Ishikawa (cell line): ENCODE measurements at regions not wholly inside any gene's neighbourhood (a gene's known extent, or its start where the extent isn't known, plus 50 kb on each side); places are given as distances from the start of the nearest gene placed in this dataset.

Experiments used
- CEBPB ChIP-seq: IDR thresholded peaks from 2 replicates; pipeline ENCODE4 v1.6.1; 2012
- CREB1 ChIP-seq: IDR thresholded peaks from 2 replicates; pipeline ENCODE4 v1.6.1; 2012; ENCODE audit warnings: low read depth
- EGR1 ChIP-seq: IDR thresholded peaks from 2 replicates; pipeline ENCODE4 v1.6.1; 2012
- EP300 ChIP-seq: IDR thresholded peaks from 2 replicates; pipeline ENCODE4 v1.6.1; 2012; ENCODE audit warnings: borderline replicate concordance
- FOXM1 ChIP-seq: IDR thresholded peaks from 2 replicates; pipeline ENCODE4 v1.6.1; 2012; ENCODE audit warnings: low read depth, borderline replicate concordance
- NFIC ChIP-seq: IDR thresholded peaks from 2 replicates; pipeline ENCODE4 v1.6.1; 2012
- REST ChIP-seq: IDR thresholded peaks from 2 replicates; pipeline ENCODE4 v1.6.1; 2012; ENCODE audit warnings: low read depth, mild to moderate bottlenecking
- TAF1 ChIP-seq: IDR thresholded peaks from 2 replicates; pipeline ENCODE4 v1.6.1; 2012; ENCODE audit warnings: low read depth, mild to moderate bottlenecking
- TCF12 ChIP-seq: IDR thresholded peaks from 2 replicates; pipeline ENCODE4 v1.6.1; 2012; ENCODE audit warnings: low read depth
- USF1 ChIP-seq: IDR thresholded peaks from 2 replicates; pipeline ENCODE4 v1.6.1; 2012
- ZBTB7A ChIP-seq: IDR thresholded peaks from 2 replicates; pipeline ENCODE4 v1.6.1; 2012; ENCODE audit warnings: low read depth

- TF ChIP-seq FOXM1 (no peak), EP300 (no peak), EGR1 (no peak), TAF1 (no peak), USF1 (no peak), CEBPB (no peak), ZBTB7A (no peak), REST (no peak), NFIC (no peak), CREB1 (no peak), TCF12 (no peak)
Observed at GRCh38 chr7:124681946-124682345, 83.6 kb downstream of the GPR37 start.
